Adrenal gland (tissue), 9 donors: ENCODE measurements at regions not wholly inside any gene's neighbourhood (a gene's known extent, or its start where the extent isn't known, plus 50 kb on each side); places are given as distances from the start of the nearest gene placed in this dataset.

Source experiments
- DNase-seq, 7 donors: peaks; one replicate each; pipeline ENCODE4 v3.0.0-alpha.2; 2019 to 2020
- H3K27ac ChIP-seq, 5 donors: fragments of 200-600 bp; sonication (generic) in 4 of 5; 1 replicate in 3 of 5; 2 replicates in 2 of 5; pipeline versions ENCODE4 v1.5.1 to v1.8.0; 2016 to 2020; ENCODE audit warnings: mild to moderate bottlenecking in 1 of 5
- H3K27me3 ChIP-seq: fragments of 200-600 bp; 2 replicates; pipeline ENCODE4 v1.8.0; 2021
- H3K36me3 ChIP-seq, 2 donors: fragments of 200-600 bp; replicated peaks in 1 of 2; 1 replicate in 1 of 2; 2 replicates in 1 of 2; pipeline versions ENCODE4 v1.5.1 to v1.8.0; 2018 to 2022
- H3K4me1 ChIP-seq, 2 donors: fragments of 200-600 bp; replicated peaks in 1 of 2; 1 replicate in 1 of 2; 2 replicates in 1 of 2; pipeline versions ENCODE4 v1.5.1 to v1.8.0; 2018 to 2021
- H3K4me3 ChIP-seq, 4 donors: fragments of 200-600 bp; sonication (generic) in 3 of 4; one replicate each; pipeline ENCODE4 v1.5.1; 2016 to 2018
- H3K9me3 ChIP-seq, 3 donors: fragments of 200-600 bp; sonication (generic) in 1 of 3; replicated peaks in 1 of 3; 1 replicate in 2 of 3; 2 replicates in 1 of 3; pipeline versions ENCODE4 v1.5.1 to v1.8.0; 2016 to 2021
- POLR2A ChIP-seq, 2 donors: fragments of 450-650 bp; IDR thresholded peaks; one replicate each; pipeline ENCODE4 v1.6.1; 2017; ENCODE audit warnings: antibody characterized with exemption in 2 of 2, mild to moderate bottlenecking in 2 of 2, moderate library complexity in 1 of 2
- WGBS, 4 donors: extraction: QIAGEN DNeasy Blood & Tissue Kit in 2 of 4; methylation state at CpG; one replicate each; pipeline versions ENCODE4 v1.1.5 to v1.1.7; 2013 to 2017; 5-methylcytosine and 5-hydroxymethylcytosine counted together
- intact Hi-C, 2 donors: fragments of 100-400 bp; cut with DNase I; formaldehyde crosslinking; loops; one replicate each; pipeline versions ENCODE4 v1.14.1 to v1.15.0; 2022 to 2023
- TF ChIP-seq, protein P1 (sequence below), 6 experiments: fragments of 450-650 bp in 4 of 6; fragments of 200-600 bp in 2 of 6; sonication (generic) in 1 of 6; IDR thresholded peaks; 1 replicate in 5 of 6; 2 replicates in 1 of 6; pipeline versions ENCODE4 v1.5.1 to v1.8.0; 2016 to 2021; ENCODE audit warnings: antibody characterized with exemption in 6 of 6, mild to moderate bottlenecking in 2 of 6, moderate library complexity in 1 of 6
- donor health status: healthy with polysubstance abuse.
- donor health status: Bipolar disorder and iron deficiency.
- donor health status: DM: yes; HTN: yes; CAD: no.
- donor health status: DM: no; HTN: no; CAD: no.
- donor health status: DM: no; HTN: no; CAD: no.

DNA sequence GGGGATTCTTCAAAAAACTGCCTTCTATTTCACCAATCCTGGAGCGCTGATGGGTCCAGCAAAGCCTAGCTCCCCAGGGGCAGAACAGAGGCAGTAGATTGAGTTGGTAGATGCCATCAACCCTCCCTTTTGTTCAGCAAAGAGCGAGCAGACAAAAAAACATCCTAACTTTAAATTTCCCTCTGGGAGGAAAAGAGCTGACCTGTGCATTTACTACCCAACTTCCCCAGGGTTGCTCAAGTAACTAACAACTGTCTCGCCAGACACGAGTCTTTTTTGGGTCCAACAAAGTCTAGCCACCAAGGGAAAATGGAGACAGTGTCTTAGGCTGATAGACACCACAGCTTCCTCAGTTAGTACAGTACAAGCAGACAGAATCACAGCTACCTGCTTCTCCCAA lies 476.3 kb upstream of the GRIA1 start:
- H3K27ac ChIP-seq, result no peak overlapping the region
- TF ChIP-seq, protein P1, sequence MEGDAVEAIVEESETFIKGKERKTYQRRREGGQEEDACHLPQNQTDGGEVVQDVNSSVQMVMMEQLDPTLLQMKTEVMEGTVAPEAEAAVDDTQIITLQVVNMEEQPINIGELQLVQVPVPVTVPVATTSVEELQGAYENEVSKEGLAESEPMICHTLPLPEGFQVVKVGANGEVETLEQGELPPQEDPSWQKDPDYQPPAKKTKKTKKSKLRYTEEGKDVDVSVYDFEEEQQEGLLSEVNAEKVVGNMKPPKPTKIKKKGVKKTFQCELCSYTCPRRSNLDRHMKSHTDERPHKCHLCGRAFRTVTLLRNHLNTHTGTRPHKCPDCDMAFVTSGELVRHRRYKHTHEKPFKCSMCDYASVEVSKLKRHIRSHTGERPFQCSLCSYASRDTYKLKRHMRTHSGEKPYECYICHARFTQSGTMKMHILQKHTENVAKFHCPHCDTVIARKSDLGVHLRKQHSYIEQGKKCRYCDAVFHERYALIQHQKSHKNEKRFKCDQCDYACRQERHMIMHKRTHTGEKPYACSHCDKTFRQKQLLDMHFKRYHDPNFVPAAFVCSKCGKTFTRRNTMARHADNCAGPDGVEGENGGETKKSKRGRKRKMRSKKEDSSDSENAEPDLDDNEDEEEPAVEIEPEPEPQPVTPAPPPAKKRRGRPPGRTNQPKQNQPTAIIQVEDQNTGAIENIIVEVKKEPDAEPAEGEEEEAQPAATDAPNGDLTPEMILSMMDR (IDR thresholded peaks at IDR 0.05), result no peak
- no peak for TF ChIP-seq POLR2A (IDR thresholded peaks at IDR 0.05)
- no peak overlapping the region for H3K4me3 ChIP-seq
- intact Hi-C loops, result no loop called here
- H3K36me3 ChIP-seq, result no peaks in the 10 kb centered on the region
- DNase-seq, result no peak
- no peaks in the 10 kb centered on the region for H3K9me3 ChIP-seq
- WGBS, 4 donors, result 83 to 95% (median 86%) methylated on average over 4 of the region's 4 CpGs
- H3K4me1 ChIP-seq, result no peaks in the 10 kb centered on the region
- no peaks in the 10 kb centered on the region for H3K27me3 ChIP-seq

DNA sequence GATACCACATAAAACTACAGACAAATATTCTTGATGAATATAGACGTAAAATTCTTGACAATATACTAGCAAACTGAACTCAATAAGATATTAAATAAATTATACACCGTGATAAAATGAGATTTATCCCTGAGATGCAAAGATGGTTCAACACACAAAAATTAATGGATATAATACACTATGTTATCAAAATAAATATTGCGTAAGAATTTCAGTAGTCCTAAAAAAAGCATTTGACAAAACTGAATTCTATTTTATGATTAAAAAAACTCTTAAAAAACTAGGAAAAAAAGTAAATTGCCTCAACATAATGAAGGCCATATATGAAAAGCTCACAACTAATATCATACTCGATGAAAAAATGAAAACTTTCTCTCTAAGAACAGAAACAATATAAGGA lies 472.3 kb upstream of the GRIA1 start:
- no peak for TF ChIP-seq POLR2A (IDR thresholded peaks at IDR 0.05)
- TF ChIP-seq, protein P1 (IDR thresholded peaks at IDR 0.05), result no peak
- no peaks in the 10 kb centered on the region for H3K9me3 ChIP-seq
- DNase-seq, result no peak

DNA sequence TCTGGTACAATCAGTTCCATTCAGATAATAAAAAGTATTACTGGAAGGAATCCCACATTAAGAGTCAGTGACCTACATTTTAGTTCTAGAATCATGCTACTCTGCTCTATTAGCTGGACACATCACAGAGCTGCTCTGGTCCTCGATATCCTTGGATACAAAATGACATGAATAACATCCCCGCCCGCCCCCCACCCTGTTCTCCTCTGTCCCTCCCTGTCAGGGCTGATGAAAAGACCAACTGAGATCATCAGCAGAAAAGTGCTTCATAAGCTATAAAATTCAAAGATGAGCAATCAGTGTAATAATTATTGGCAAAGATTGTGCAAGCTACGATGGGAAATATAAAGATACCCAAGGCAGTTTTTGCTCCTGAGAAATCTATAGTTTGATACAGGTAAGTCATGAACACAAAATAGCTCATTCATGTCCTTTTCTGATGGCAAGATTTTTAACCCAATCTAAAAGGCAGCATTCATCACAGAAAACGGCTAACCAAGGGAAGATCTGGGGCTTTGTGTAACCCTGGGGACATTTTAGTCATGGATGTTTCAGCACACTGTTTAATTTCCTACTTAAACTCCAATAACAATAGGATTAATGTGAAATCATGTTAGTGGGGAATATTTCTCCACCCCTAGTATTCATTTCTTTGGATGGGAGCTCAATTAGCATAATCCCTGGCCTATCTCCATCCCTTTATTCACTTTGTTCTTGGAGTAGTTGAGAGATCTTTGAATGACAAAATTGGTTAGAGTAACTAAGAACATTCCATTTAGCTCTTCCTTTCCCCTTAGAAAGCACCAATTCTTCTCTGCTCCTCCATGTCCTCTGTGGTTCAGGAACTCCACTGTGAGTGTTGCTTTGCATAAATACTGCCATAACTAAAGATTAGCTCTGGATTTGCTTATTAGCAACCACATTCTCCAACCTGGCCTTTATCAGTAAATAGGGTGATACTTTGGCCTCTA lies 459.4 kb upstream of the GRIA1 start:
- WGBS, 4 donors, result 64 to 78% (median 75%) methylated on average over 5 of the region's 5 CpGs
- TF ChIP-seq, protein P1 (IDR thresholded peaks at IDR 0.05), result no peak
- TF ChIP-seq POLR2A (IDR thresholded peaks at IDR 0.05), result no peak
- intact Hi-C loops, result no loop called here
- Histone ChIP-seq H3K4me1 (no peaks in the 10 kb centered on the region), H3K9me3 (no peaks in the 10 kb centered on the region), H3K36me3 (no peaks in the 10 kb centered on the region), H3K27me3 (no peaks in the 10 kb centered on the region), H3K4me3 (no peak overlapping the region), H3K27ac (no peak overlapping the region)
- no peak for DNase-seq

More for the DNA sequence above, 472.3 kb upstream of the GRIA1 start:
- no peak overlapping the region for H3K4me3 ChIP-seq
- 80 to 89% (median 83%) methylated on average over 4 of the region's 4 CpGs for WGBS, 4 donors
- no peaks in the 10 kb centered on the region for H3K4me1 ChIP-seq
- H3K36me3 ChIP-seq, result no peaks in the 10 kb centered on the region
- no peak overlapping the region for H3K27ac ChIP-seq
- H3K27me3 ChIP-seq, result no peaks in the 10 kb centered on the region
- intact Hi-C loops, result no loop called here

DNA sequence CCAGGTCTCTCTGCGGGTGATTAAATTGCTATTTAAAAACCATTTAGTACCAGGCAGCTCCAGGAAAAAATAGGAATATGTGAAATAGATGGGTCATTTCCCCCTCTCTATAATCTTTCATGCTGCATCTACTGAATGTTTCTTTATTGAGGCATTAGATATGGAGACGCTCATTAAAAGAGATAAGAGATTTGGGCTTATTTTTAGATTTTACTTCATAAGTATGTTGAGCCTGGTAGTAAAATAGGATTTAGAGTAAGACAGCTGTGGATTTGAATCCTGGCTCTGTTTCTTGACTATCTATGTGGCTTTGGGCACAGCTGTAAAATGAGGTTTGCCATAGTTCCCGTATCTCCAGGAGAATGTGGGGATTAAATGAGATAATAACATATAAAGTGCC lies 451.0 kb upstream of the GRIA1 start:
- Histone ChIP-seq H3K4me3 (no peak overlapping the region), H3K27ac (no peak overlapping the region), H3K4me1 (no peaks in the 10 kb centered on the region), H3K27me3 (no peaks in the 10 kb centered on the region), H3K36me3 (no peaks in the 10 kb centered on the region), H3K9me3 (no peaks in the 10 kb centered on the region)
- WGBS, 4 donors, result 78 to 87% (median 82%) methylated on average over 3 of the region's 3 CpGs
- TF ChIP-seq POLR2A (IDR thresholded peaks at IDR 0.05), result no peak
- TF ChIP-seq, protein P1 (IDR thresholded peaks at IDR 0.05), result no peak
- DNase-seq, result no peak
- intact Hi-C loops, result no loop called here
